Progenitor cell of endocrine pancreas (in vitro differentiated cells): ENCODE measurements at regions not wholly inside any gene's neighbourhood (a gene's known extent, or its start where the extent isn't known, plus 50 kb on each side); places are given as distances from the start of the nearest gene placed in this dataset.

ENCODE experiments used
- DNase-seq: peaks from one replicate; pipeline ENCODE4 v3.0.0; 2021; ENCODE audit warnings: low spot score; ENCODE audit not compliant: unreplicated experiment
- H3K27ac Mint-ChIP-seq: 2 replicates; pipeline ENCODE4 v1.8.0; 2021; ENCODE audit warnings: mild to moderate bottlenecking, moderate library complexity, mixed read lengths
- H3K27me3 Mint-ChIP-seq: 2 replicates; pipeline ENCODE4 v1.8.0; 2021; ENCODE audit warnings: mixed read lengths
- H3K36me3 Mint-ChIP-seq: 2 replicates; pipeline ENCODE4 v1.8.0; 2022; ENCODE audit warnings: mixed read lengths; ENCODE audit not compliant: insufficient read depth
- H3K4me1 Mint-ChIP-seq: 2 replicates; pipeline ENCODE4 v1.8.0; 2021; ENCODE audit warnings: low read depth, mixed read lengths
- H3K4me3 Mint-ChIP-seq: 2 replicates; pipeline ENCODE4 v1.8.0; 2021; ENCODE audit warnings: low read depth, mild to moderate bottlenecking, moderate library complexity, mixed read lengths
- H3K9me3 Mint-ChIP-seq: 2 replicates; pipeline ENCODE4 v1.8.0; 2021; ENCODE audit warnings: low read depth, mixed read lengths
- CTCF ChIP-seq: fragments of 200-600 bp; sonication (generic); IDR thresholded peaks from one replicate; pipeline ENCODE4 v1.5.0; 2021; ENCODE audit warnings: antibody characterized with exemption, mild to moderate bottlenecking; ENCODE audit not compliant: unreplicated experiment

GRCh38 chr13:79691826-79692225 lies 210.9 kb downstream of the NDFIP2 start:
- no peak overlapping the region for H3K27ac Mint-ChIP-seq
- H3K27me3 Mint-ChIP-seq: no peaks in the 10 kb centered on the region
- no peak overlapping the region for H3K4me3 Mint-ChIP-seq
- no peak for TF ChIP-seq CTCF
- H3K9me3 Mint-ChIP-seq: peaks cover 7% of the 10 kb centered on the region
- DNase-seq: no peak
- H3K36me3 Mint-ChIP-seq: no peaks in the 10 kb centered on the region
- peaks cover 1% of the 10 kb centered on the region for H3K4me1 Mint-ChIP-seq

GRCh38 chr13:79688741-79689140 lies 207.8 kb downstream of the NDFIP2 start:
- Mint-ChIP-seq H3K4me3 (no peak overlapping the region), H3K36me3 (no peaks in the 10 kb centered on the region), H3K4me1 (peaks cover 1% of the 10 kb centered on the region), H3K9me3 (no peaks in the 10 kb centered on the region), H3K27me3 (no peaks in the 10 kb centered on the region), H3K27ac (no peak overlapping the region)
- no peak for TF ChIP-seq CTCF
- DNase-seq: no peak

DNA sequence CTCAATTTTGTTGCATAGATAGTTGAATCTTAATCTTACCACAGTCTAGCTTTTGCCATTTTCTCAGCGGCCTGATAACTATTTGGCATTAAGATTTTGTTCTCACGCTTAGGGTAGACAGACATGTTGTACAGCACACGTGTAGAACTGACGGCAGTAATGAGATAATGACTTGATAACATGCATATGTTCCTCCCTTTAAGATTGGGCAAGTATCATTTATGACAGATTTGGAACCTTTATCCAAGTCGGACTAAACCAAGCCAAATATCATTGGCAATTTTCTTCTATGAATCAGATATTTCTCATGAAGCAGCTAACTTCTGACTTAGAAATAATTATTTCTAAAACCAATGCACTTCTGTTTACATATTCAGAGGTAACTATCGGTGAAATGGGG lies 205.5 kb downstream of the NDFIP2 start:
- Mint-ChIP-seq H3K4me1 (no peaks in the 10 kb centered on the region), H3K27me3 (no peaks in the 10 kb centered on the region), H3K9me3 (peaks cover 8% of the 10 kb centered on the region), H3K36me3 (peaks cover 4% of the 10 kb centered on the region), H3K27ac (no peak overlapping the region), H3K4me3 (no peak overlapping the region)
- no peak for TF ChIP-seq CTCF
- DNase-seq: no peak

GRCh38 chr13:79684371-79684770 lies 203.4 kb downstream of the NDFIP2 start:
- Mint-ChIP-seq H3K4me1 (peaks cover 6% of the 10 kb centered on the region), H3K9me3 (peaks cover 9% of the 10 kb centered on the region)

DNA sequence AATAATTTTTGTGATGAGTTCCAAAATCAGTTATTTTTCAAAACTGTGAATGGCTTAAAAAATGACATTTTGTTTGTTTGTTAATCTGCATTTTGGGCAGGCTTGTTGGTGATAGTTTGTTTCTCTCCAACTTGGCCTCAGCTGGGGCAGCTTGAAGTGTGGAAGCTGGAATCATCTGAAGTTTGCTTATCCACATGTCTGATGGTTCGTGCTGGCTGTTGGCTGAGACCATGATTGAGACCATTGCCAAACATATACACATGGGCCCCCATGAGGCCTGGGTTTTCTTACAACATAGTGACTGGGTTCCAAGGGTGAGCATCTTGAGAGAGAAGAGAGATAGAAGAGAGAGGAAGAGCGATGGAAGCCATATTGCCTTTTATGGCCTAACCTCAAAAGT lies 201.2 kb downstream of the NDFIP2 start:
- H3K36me3 Mint-ChIP-seq: peaks cover 4% of the 10 kb centered on the region
- peaks cover 11% of the 10 kb centered on the region for H3K9me3 Mint-ChIP-seq
- no peak overlapping the region for H3K27ac Mint-ChIP-seq
- no peak overlapping the region for H3K4me3 Mint-ChIP-seq
- no peak for DNase-seq
- H3K27me3 Mint-ChIP-seq: no peaks in the 10 kb centered on the region
- no peak for TF ChIP-seq CTCF
- H3K4me1 Mint-ChIP-seq: peaks cover 11% of the 10 kb centered on the region

More at GRCh38 chr13:79684371-79684770, 203.4 kb downstream of the NDFIP2 start:
- DNase-seq: no peak
- Mint-ChIP-seq H3K36me3 (peaks cover 4% of the 10 kb centered on the region), H3K27me3 (no peaks in the 10 kb centered on the region), H3K4me3 (no peak overlapping the region), H3K27ac (no peak overlapping the region)
- TF ChIP-seq CTCF: no peak
